Mesenteric fat pad (tissue), 1 donor: ENCODE measurements at regions not wholly inside any gene's neighbourhood (a gene's known extent, or its start where the extent isn't known, plus 50 kb on each side); places are given as distances from the start of the nearest gene placed in this dataset.
A peak's percentile ranks its signal among the peaks of the same experiment; 100 is the strongest.

Source experiments
- DNase-seq: peaks from one replicate; pipeline ENCODE4 v3.0.0-alpha.2; 2020; ENCODE audit warnings: low spot score
- donor health status: DM: yes; HTN: yes; CAD: no.

GRCh38 chr1:40914927-40915569, 52.9 kb upstream of the CITED4 start:
- no peak for DNase-seq

DNA sequence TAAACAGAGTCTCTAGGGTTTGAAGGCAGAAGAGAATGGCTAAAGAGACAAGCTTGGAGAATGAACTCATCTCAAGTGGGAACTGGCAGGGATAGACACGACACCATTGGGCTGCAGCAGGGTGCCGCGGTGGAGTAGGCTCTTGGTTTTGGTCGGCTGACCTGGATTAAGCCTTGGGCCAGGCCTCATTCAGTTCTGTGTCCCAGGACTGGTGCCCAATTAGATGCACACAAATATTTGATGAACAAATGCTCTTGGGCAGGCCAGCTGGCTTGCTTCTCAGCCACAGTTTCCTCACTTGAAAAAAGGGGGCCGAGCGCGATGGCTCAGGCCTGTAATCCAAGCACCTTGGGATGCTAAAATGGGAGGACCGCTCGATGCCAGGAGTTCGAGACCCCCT, 53.4 kb upstream of the CITED4 start:
- DNase-seq, result peak; percentile 74

DNA sequence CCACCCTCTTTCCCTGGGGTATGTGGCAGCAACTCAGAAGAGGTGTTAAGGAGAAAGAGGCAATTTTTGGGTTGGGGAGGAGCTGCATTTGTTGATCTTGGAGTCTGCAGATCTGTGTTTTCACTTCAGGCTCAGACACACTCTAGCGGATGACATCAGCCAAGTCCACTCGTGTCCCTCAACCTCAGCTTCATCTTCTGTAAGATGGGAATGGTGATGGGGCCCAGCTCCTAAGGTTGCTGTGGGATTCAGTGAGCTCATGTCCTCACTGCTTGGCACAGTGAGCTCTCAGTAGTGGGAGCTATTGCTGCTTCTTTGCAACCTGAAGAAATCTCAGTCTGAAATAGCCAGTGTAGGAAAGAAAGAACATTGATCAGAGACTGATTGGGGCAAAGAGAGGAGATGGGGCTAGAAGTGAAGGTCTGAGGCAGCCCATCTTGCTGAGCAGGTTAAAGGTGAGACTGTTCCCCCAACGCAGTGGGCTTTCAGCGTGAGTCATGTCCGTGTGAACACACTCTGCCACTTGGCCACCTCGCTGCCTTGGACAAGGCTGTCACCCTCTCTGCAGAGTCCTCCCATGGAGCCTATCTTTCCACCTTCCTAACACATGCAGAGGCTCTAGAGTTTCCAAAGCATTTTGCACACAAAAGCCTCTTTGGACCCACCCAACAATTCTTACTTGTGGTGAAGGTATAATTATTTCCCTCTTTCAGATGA, 56.0 kb upstream of the CITED4 start:
- peak; percentile 64 for DNase-seq

DNA sequence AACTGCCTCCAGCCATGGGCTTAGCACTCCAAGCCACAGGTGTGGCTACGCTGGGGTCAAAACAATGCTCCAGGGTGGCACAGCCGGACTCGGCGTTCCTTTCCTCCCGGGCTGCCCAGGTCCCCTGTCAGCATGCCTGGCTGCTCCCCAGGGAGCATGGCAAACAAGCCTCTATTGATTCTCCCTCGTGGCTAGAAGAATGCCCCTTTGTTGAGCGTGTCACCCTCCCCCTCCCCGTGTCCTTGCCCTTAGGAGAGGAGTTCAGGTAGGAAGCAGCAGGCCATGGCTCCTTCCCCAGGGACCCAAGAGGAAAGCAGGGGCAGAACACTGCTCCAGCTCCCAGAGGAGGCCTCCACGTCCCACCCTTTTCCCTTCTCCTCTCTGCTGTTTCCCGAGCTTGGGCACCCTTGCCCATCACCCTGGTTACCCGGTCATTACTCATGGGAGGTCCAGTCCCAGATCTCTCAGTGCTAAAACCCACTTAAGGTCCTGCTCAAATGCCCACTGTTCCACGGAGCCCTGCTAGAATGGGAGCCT, 57.4 kb upstream of the CITED4 start:
- peak; percentile 76 for DNase-seq

- peak; percentile 37 for DNase-seq
Measured at GRCh38 chr1:40921522-40921921, 58.0 kb upstream of the CTPS1 start.

- DNase-seq, result peak; percentile 26
Measured at GRCh38 chr1:40921981-40922677, 57.4 kb upstream of the CTPS1 start.

DNA sequence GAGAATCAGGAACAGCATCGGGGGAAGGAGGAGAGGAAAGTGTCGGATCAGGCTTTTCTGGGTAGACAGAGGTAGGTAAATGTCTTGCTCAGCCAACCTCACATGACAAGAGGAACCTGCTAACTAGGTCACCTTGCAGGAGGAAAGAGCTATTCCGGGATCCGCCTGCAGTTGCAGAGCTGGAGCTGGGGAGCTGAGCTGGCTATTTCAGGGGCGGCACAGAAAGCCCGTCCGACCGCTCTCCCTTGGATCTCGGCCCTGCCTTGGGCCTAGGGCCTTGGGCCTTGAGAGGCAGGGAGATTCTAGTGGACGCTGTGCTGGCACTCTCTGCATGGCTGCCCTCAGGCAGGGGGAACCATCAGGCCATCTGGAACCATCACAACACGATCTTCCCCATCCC, 56.5 kb upstream of the CTPS1 start:
- peak; percentile 75 for DNase-seq

DNA sequence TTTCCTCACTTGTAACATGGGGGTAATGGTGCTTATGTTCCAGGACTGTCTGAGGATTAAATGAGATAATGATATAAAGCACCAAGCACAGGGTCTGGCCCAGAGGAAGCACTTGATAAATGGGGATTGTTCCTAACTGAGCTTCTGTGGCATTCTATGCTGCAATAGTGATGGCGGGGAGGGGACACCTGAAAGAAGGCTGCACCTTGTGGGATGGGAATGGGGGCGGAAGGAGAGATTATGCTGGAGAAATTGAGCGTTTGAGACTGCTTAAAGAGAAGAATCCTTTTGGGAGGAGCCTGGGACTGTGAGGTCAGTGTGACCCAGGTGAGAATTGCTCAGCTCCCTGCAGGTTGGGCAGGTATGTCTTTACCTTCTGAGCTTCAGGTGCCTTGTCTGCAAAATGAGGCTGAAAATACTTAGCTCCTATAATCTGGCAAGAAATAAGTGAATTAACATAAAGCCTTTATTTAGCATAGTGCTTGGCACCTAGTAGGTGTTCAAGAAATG, 55.9 kb upstream of the CTPS1 start:
- no peak for DNase-seq

GRCh38 chr1:40924767-40925166, 54.7 kb upstream of the CTPS1 start:
- no peak for DNase-seq

DNA sequence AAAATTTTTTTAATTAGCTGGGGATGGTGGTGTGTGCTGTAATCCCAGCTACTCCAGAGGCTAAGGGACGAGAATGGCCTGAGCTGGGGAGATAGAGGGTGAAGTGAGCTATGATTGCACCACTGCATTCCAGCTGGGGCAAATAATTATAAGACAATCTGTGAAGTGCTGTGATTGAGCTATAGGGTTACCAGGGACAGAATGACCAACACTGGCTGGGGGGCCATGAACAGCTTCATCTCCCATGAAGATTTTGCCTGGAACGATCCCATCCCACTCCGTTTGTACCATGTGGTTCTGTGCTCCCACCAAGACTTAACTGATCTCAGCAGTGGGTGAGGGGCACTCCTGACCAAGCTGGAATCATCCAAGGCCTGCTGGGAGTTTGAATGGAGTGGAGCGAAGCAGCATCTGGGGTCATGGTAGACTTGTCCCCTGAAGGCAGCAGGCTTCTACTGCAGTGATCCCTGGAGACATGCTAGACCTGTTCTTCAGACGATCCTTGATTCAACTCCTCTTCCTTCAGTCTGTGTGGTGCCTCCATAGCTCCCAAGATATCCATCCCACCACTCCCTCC, 53.6 kb upstream of the CTPS1 start:
- no peak for DNase-seq

- no peak for DNase-seq
Measured at GRCh38 chr1:40926441-40926840, 53.1 kb upstream of the CTPS1 start.

- no peak for DNase-seq
Measured at GRCh38 chr1:40927781-40928180, 51.7 kb upstream of the CTPS1 start.

DNA sequence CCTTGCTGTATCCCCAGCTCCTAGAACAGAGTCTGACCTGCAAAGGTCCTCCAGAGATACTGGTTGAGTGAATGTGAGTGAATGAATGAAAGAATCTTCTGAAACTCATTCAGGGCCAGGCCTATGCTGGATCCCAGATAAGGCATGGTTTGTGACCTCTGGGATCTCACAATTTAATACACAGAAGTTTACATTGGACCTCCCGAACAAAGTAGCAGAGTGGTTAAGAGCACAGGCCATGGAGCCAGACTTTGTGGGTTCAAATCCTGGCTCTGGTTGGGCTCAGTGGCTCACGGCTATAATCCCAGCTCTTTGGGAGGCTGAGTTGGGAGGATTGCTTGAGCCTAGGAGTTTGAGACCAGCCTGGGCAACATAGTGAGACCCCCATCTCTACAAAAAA, 50.8 kb upstream of the CTPS1 start:
- DNase-seq, result no peak

DNA sequence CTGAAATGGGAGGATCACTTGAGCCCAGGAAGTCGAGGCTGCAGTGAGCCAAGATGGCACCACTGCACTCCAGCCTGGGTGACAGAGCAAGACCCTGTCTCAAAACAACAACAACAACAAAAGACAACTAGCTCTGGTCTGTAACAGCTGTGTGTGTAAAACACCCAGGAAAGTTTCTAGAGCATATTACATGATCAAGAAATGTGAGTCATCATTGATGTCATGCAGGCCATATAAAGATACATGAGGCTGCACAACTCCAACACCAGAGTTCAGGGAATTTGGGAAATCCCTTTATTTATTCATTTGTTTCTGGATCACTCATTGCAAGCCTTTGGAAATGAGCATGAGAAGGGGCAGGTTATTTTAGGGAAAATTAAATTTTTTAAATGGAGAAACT, 50.3 kb upstream of the CTPS1 start:
- DNase-seq, result no peak
